ENCODE measurements at regions not wholly inside any gene's neighbourhood (a gene's known extent, or its start where the extent isn't known, plus 50 kb on each side); places are given as distances from the start of the nearest gene placed in this dataset.
A peak's percentile ranks its signal among the peaks of the same experiment; 100 is the strongest.

DNA sequence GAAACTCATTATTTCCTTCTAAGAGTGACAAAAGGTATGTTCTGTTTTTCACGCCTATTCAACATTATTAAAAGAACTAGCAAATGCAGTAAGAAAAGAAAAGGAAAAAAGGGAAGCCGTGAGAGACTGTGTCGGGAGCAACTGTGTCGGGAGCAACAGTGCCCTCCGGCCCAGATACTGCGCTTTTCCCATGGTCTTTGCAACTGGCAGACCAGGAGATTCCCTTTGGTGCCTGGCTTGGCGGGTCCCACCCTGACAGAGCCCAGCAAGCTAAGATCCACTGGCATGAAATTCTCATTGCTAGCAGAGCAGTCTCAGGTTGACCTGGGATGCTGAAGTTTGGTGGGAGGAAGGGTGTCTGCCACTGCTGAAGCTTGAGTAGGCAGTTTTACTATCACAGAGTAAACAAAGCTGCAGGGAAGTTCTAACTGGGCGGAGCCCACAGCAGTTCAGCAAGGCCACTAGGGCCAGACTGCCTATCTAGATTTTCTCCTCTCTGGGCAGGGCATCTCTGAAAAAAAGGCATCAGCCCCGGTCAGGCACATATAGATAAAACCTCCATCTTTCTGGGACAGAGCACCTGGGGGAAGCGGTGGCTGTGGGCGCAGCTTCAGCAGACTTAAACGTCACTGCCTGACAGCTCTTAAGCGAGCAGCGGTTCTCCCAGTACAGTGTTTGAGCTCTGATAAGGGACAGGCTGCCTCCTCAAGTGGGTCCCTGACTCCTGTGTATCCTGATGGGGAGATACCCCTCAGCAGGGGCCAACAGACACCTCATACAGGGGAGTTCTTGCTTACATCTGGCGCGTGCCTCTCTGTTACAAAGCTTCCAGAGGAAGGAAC is 1237.4 kb upstream of the CDH18 start:
- no peak for TF ChIP-seq CTCF (conservative IDR thresholded peaks at IDR 0.05; ENCODE audit: low read depth)
- CTCF ChIA-PET = no interaction called here
- POLR2A ChIA-PET (ENCODE audit: low non-redundant PET) = no interaction called here
- no peak for DNase-seq (ENCODE audit: low spot score)
- H3K27ac ChIP-seq = no peak overlapping the region

GRCh38 chr5:21221616-21222015 is 1233.6 kb upstream of the CDH18 start:
- ChIA-PET CTCF (interaction anchor here (0.6 kb wide), 1 partner anchor 411 kb away, joined by 3 read pairs; no protein-coding TSS in a partner anchor), POLR2A (ENCODE audit: low non-redundant PET) (no interaction called here)
- DNase-seq (ENCODE audit: low spot score) = no peak
- H3K27ac ChIP-seq = no peak overlapping the region
- no peak for TF ChIP-seq CTCF (conservative IDR thresholded peaks at IDR 0.05; ENCODE audit: low read depth)

GRCh38 chr5:21219966-21220365 is 1232.0 kb upstream of the CDH18 start:
- no peak for DNase-seq (ENCODE audit: low spot score)
- POLR2A ChIA-PET (ENCODE audit: low non-redundant PET) = no interaction called here
- CTCF ChIA-PET = no interaction called here
- TF ChIP-seq CTCF (conservative IDR thresholded peaks at IDR 0.05; ENCODE audit: low read depth) = no peak
- H3K27ac ChIP-seq = no peak overlapping the region

GRCh38 chr5:21219251-21219650 is 1231.3 kb upstream of the CDH18 start:
- DNase-seq (ENCODE audit: low spot score) = peak; percentile 46
- POLR2A ChIA-PET (ENCODE audit: low non-redundant PET) = no interaction called here
- CTCF ChIA-PET = interaction anchor here (0.6 kb wide), 1 partner anchor 231 kb away, joined by 3 read pairs; no protein-coding TSS in a partner anchor
- no peak for TF ChIP-seq CTCF (conservative IDR thresholded peaks at IDR 0.05; ENCODE audit: low read depth)
- no peak overlapping the region for H3K27ac ChIP-seq

DNA sequence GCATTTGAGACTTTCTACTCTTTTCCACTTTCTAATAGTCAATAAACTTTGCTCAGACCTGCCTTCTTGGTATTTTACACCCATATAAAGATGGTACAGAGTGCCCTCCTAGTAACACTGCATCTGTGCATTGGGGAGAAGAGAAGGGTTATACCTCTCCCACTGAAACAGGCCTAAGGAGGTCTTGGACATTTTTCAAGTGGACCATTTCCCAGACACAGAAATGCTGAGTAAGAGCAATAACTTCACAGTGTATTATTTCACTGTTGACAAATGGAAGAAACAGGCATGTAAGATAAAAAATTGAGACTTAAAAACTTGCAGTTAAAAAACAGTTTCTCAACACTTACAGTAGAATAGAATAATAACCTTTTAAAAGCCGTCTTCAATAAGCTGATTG is 1224.0 kb upstream of the CDH18 start:
- CTCF ChIA-PET = no interaction called here
- DNase-seq (ENCODE audit: low spot score) = no peak
- POLR2A ChIA-PET (ENCODE audit: low non-redundant PET) = no interaction called here
- H3K27ac ChIP-seq = no peak overlapping the region
- TF ChIP-seq CTCF (conservative IDR thresholded peaks at IDR 0.05; ENCODE audit: low read depth) = no peak

DNA sequence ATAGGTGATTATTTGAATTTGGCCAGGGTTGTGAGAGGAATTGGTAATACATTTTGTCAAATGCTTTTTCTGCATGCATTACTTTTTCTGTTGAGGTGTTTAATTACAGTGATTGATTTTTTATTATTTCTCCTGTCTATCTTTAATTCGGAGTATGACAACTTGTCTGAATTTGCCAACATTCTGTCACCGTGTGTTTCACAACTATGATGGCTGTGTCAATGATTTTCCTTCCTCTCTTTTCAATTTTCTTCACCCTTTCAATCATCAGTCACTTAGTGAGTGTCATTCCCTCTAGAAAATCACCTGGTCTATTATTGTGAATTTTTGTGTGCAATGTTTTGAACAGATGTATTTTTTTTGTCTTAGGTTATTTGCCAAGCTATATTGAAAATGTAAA is 1221.4 kb upstream of the CDH18 start:
- DNase-seq (ENCODE audit: low spot score) = no peak
- POLR2A ChIA-PET (ENCODE audit: low non-redundant PET) = no interaction called here
- CTCF ChIA-PET = no interaction called here
- no peak overlapping the region for H3K27ac ChIP-seq
- TF ChIP-seq CTCF (conservative IDR thresholded peaks at IDR 0.05; ENCODE audit: low read depth) = no peak
